Ectodermal cell (in vitro differentiated cells): ENCODE measurements at regions not wholly inside any gene's neighbourhood (a gene's known extent, or its start where the extent isn't known, plus 50 kb on each side); places are given as distances from the start of the nearest gene placed in this dataset.
"Not testable (repeated sequence)": the region's sequence is repeated elsewhere in the genome, so short reads cannot be mapped to it uniquely, and the experiment has no call there.

ENCODE experiments used
- H3K27ac ChIP-seq: 2 replicates; pipeline ENCODE4 v1.7.0; 2013; ENCODE audit warnings: mild to moderate bottlenecking, low read depth, low read length; ENCODE audit not compliant: insufficient read depth, poor library complexity, severe bottlenecking
- H3K27me3 ChIP-seq: 2 replicates; pipeline ENCODE4 v1.7.0; 2013; ENCODE audit warnings: mild to moderate bottlenecking, low read length; ENCODE audit not compliant: insufficient read depth, control insufficient read depth, poor library complexity, severe bottlenecking
- H3K36me3 ChIP-seq: one replicate; pipeline ENCODE4 v1.7.0; 2013; ENCODE audit warnings: low read length; ENCODE audit not compliant: control insufficient read depth, insufficient read depth
- H3K4me1 ChIP-seq: one replicate; pipeline ENCODE4 v1.7.0; 2013; ENCODE audit warnings: low read length; ENCODE audit not compliant: control insufficient read depth, insufficient read depth
- H3K4me3 ChIP-seq: 2 replicates; pipeline ENCODE4 v1.7.0; 2013; ENCODE audit warnings: low read depth, low read length, control low read depth; ENCODE audit not compliant: insufficient read depth
- H3K9me3 ChIP-seq: 2 replicates; pipeline ENCODE4 v1.7.0; 2013; ENCODE audit warnings: mild to moderate bottlenecking, low read length, moderate library complexity; ENCODE audit not compliant: control insufficient read depth
- WGBS, 2 experiments: methylation state at CpG; one replicate each; pipeline ENCODE4 v1.1.7; 2013; ENCODE audit warnings: missing lambda C conversion rate in 2 of 2; 5-methylcytosine and 5-hydroxymethylcytosine counted together

- no peaks in the 10 kb centered on the region for H3K27me3 ChIP-seq
- no peaks in the 10 kb centered on the region for H3K36me3 ChIP-seq
- no peaks in the 10 kb centered on the region for H3K9me3 ChIP-seq
- no peaks in the 10 kb centered on the region for H3K4me1 ChIP-seq
- H3K4me3 ChIP-seq, result no peak overlapping the region
- H3K27ac ChIP-seq, result no peak overlapping the region
These were observed 1018.4 kb upstream of the PCDH20 start for GRCh38 chr13:62434081-62434480.

- no peaks in the 10 kb centered on the region for H3K4me1 ChIP-seq
- H3K27me3 ChIP-seq, result no peaks in the 10 kb centered on the region
- no peak overlapping the region for H3K27ac ChIP-seq
- H3K36me3 ChIP-seq, result no peaks in the 10 kb centered on the region
- no peaks in the 10 kb centered on the region for H3K9me3 ChIP-seq
- H3K4me3 ChIP-seq, result no peak overlapping the region
These were observed 1018.0 kb upstream of the PCDH20 start for GRCh38 chr13:62433660-62434059.

GRCh38 chr13:62432906-62433305 lies 1017.3 kb upstream of the PCDH20 start:
- H3K4me1 ChIP-seq, result no peaks in the 10 kb centered on the region
- no peaks in the 10 kb centered on the region for H3K36me3 ChIP-seq
- no peak overlapping the region for H3K27ac ChIP-seq
- H3K9me3 ChIP-seq, result no peaks in the 10 kb centered on the region
- H3K4me3 ChIP-seq, result no peak overlapping the region
- no peaks in the 10 kb centered on the region for H3K27me3 ChIP-seq

- no peak overlapping the region for H3K4me3 ChIP-seq
- H3K27me3 ChIP-seq, result no peaks in the 10 kb centered on the region
- no peaks in the 10 kb centered on the region for H3K4me1 ChIP-seq
- H3K36me3 ChIP-seq, result no peaks in the 10 kb centered on the region
- H3K9me3 ChIP-seq, result no peaks in the 10 kb centered on the region
- no peak overlapping the region for H3K27ac ChIP-seq
- 90 to 100% methylated on average over 1 of the region's 1 CpG for WGBS, 2 experiments
These were observed 1016.6 kb upstream of the PCDH20 start for GRCh38 chr13:62432295-62432694.

- H3K4me1 ChIP-seq, result no peaks in the 10 kb centered on the region
- H3K27ac ChIP-seq, result no peak overlapping the region
- H3K36me3 ChIP-seq, result no peaks in the 10 kb centered on the region
- no peak overlapping the region for H3K4me3 ChIP-seq
- no peaks in the 10 kb centered on the region for H3K9me3 ChIP-seq
- no peaks in the 10 kb centered on the region for H3K27me3 ChIP-seq
These were observed 1016.2 kb upstream of the PCDH20 start for GRCh38 chr13:62431852-62432251.

- H3K27ac ChIP-seq, result no peak overlapping the region
- no peaks in the 10 kb centered on the region for H3K9me3 ChIP-seq
- H3K4me1 ChIP-seq, result no peaks in the 10 kb centered on the region
- no peaks in the 10 kb centered on the region for H3K27me3 ChIP-seq
- no peak overlapping the region for H3K4me3 ChIP-seq
- 93 to 97% methylated on average over 3 of the region's 3 CpGs for WGBS, 2 experiments
- H3K36me3 ChIP-seq, result no peaks in the 10 kb centered on the region
These were observed 1003.2 kb upstream of the PCDH20 start for GRCh38 chr13:62418872-62419271.

DNA sequence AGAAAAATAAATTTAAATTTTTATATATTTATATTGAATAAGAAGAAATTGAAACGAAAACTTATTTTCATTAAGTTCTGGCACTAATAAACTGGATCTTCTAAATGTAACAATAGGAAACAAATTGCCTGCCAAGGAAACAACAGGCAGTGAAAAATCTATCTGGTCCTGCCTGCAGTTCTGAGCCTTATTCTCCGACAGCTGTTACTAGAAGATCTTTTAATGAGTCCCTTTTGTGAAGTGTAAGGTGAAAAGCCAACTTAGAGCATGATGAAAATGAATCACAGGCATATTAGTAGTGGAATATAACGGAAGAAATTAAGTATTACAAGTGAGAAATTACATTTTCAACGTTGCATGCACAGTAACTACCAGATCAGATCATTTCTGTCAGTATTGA lies 1002.7 kb upstream of the PCDH20 start:
- WGBS, 2 experiments, result 91 to 96% methylated on average over 2 to 4 of the region's 4 CpGs
- no peak overlapping the region for H3K4me3 ChIP-seq
- H3K27me3 ChIP-seq, result no peaks in the 10 kb centered on the region
- H3K9me3 ChIP-seq, result no peaks in the 10 kb centered on the region
- H3K4me1 ChIP-seq, result no peaks in the 10 kb centered on the region
- H3K27ac ChIP-seq, result no peak overlapping the region
- H3K36me3 ChIP-seq, result no peaks in the 10 kb centered on the region

- H3K4me3 ChIP-seq, result no peak overlapping the region
- H3K4me1 ChIP-seq, result no peaks in the 10 kb centered on the region
- H3K9me3 ChIP-seq, result no peaks in the 10 kb centered on the region
- H3K36me3 ChIP-seq, result no peaks in the 10 kb centered on the region
- no peak overlapping the region for H3K27ac ChIP-seq
- no peaks in the 10 kb centered on the region for H3K27me3 ChIP-seq
- 87 to 91% methylated on average over 5 of the region's 5 CpGs for WGBS, 2 experiments
These were observed 992.2 kb upstream of the PCDH20 start for GRCh38 chr13:62407871-62408270.

DNA sequence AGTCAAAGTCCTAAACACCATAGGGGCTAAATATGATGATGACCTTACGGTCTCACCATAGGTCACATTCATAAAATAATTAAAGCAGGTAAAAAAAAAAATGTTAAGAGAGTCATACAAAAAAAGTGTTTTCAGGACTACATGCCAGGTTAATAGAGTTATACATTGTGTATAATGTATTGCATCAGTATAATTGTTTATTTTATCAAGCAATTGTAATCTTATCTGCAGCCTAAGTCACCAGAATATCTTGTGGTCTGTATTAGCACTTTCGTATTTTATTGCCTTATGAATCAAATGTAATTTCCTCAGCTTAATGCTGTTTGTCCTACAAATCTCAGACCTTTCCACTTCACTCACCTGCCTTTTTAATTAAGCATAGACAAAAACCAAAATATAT lies 972.9 kb upstream of the PCDH20 start:
- Histone ChIP-seq H3K9me3 (no peaks in the 10 kb centered on the region), H3K36me3 (no peaks in the 10 kb centered on the region), H3K27ac (no peak overlapping the region), H3K27me3 (no peaks in the 10 kb centered on the region), H3K4me1 (no peaks in the 10 kb centered on the region), H3K4me3 (no peak overlapping the region)
- 93 to 100% methylated on average over 1 of the region's 2 CpGs for WGBS, 2 experiments

GRCh38 chr13:62387647-62388046 lies 972.0 kb upstream of the PCDH20 start:
- no peak overlapping the region for H3K27ac ChIP-seq
- H3K36me3 ChIP-seq, result no peaks in the 10 kb centered on the region
- no peaks in the 10 kb centered on the region for H3K4me1 ChIP-seq
- H3K27me3 ChIP-seq, result no peaks in the 10 kb centered on the region
- H3K4me3 ChIP-seq, result no peak overlapping the region
- H3K9me3 ChIP-seq, result no peaks in the 10 kb centered on the region
- WGBS, 2 experiments, result 89% methylated on average over 1 of the region's 3 CpGs; no CpG with 5 or more reads in 1 of the 2 experiments

DNA sequence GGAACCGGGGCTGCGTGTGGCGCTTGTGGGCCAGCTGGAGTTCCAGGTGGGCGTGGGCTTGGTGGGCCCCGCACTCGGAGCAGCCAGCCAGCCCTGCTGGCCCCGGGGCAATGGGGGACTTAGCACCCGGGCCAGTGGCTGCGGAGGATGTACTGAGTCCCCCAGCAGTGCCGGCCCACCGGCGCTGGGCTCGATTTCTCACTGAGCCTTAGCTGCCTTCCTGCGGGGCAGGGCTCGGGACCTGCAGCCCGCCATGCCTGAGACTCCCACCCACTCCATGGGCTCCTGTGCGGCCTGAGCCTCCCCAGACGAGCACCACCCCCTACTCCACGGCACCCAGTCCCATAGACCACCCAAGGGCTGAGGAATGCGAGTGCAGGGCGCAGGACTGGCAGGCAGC lies 963.6 kb upstream of the PCDH20 start:
- H3K4me3 ChIP-seq, H3K9me3 ChIP-seq, H3K4me1 ChIP-seq, H3K27me3 ChIP-seq, H3K27ac ChIP-seq, H3K36me3 ChIP-seq: not testable (repeated sequence)
- WGBS, 2 experiments, result 93% methylated on average over 16 to 21 of the region's 21 CpGs
